GM23248 (cell line): ENCODE measurements at regions not wholly inside any gene's neighbourhood (a gene's known extent, or its start where the extent isn't known, plus 50 kb on each side); places are given as distances from the start of the nearest gene placed in this dataset.

Experiments
- EZH2 ChIP-seq: fragments of 200-600 bp; sonication (generic); IDR thresholded peaks from 2 replicates; pipeline ENCODE4 v1.6.1; 2018; ENCODE audit warnings: antibody characterized with exemption, mild to moderate bottlenecking; ENCODE audit not compliant: insufficient read depth, poor library complexity, severe bottlenecking
- EZH2phosphoT487 ChIP-seq: fragments of 200-600 bp; sonication (generic); IDR thresholded peaks from 2 replicates; pipeline ENCODE4 v1.6.1; 2018; ENCODE audit warnings: antibody characterized with exemption, moderate library complexity, mild to moderate bottlenecking, low read depth; ENCODE audit not compliant: insufficient read depth

DNA sequence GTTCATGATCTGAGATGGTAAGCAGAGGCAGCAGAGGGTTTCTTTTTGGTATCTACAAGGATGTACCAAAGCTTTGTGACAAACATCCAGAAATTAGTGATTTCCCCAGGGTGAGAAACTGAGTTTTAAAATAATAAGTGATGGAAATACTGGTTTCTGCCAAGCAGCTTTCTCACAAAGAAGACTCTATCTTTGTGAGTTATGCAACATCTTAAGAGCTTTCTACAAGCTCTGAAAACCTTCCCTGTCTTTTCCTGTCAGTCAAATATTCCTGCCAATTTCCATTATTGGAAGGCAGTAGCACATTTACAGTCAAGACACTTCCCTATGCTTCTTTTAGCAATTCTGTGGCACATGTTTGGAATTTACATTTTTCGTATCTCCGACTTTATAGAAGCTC is 264.7 kb upstream of the SPTLC3 start:
- TF ChIP-seq EZH2phosphoT487: no peak
- TF ChIP-seq EZH2: no peak
